WTC11 (cell line): ENCODE measurements at regions not wholly inside any gene's neighbourhood (a gene's known extent, or its start where the extent isn't known, plus 50 kb on each side); places are given as distances from the start of the nearest gene placed in this dataset.

Source experiments
- ARID4B ChIP-seq: sonication (generic); formaldehyde crosslinking; IDR thresholded peaks from 2 replicates; pipeline ENCODE4 v1.8.0; 2023; ENCODE audit warnings: missing genetic modification reagents, mild to moderate bottlenecking, borderline replicate concordance
- CREB1 ChIP-seq: sonication (generic); formaldehyde crosslinking; IDR thresholded peaks from 2 replicates; pipeline ENCODE4 v1.8.0; 2023; ENCODE audit warnings: mild to moderate bottlenecking, missing genetic modification reagents

GRCh38 chr18:38663682-38664081, 1098.1 kb upstream of the CELF4 start:
- TF ChIP-seq CREB1 (CRISPR knock-in tag) (no peak), ARID4B (CRISPR knock-in tag) (no peak)
